ELF-1 (cell line): ENCODE measurements at regions not wholly inside any gene's neighbourhood (a gene's known extent, or its start where the extent isn't known, plus 50 kb on each side); places are given as distances from the start of the nearest gene placed in this dataset.

ENCODE experiments used
- DNase-seq: peaks from one replicate; pipeline ENCODE4 v3.0.0-alpha.2; 2016; ENCODE audit warnings: low read depth, low spot score

DNA sequence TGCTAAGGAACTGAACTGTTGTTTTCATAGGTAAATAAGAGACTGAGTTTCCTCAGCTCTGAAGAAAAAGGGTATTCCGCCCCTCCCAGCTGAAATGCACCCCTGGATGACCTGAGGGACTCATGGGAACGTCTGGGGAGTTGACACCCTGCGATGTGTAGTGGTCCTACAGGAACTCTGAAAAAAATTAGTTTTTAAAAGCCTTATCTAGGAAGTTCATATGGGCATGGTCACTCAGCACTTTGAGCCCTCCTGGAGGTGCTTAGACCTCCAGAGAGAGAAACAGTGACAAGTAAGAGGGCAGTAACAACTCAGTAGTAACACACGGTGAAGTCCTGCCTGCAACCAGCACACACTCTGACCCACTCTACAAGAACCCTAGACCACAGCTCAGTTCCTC, 91.2 kb upstream of the CNOT2 start:
- no peak for DNase-seq

- DNase-seq = no peak
Observed at GRCh38 chr12:70154087-70154638, 89.1 kb upstream of the CNOT2 start.

GRCh38 chr12:70154960-70155589, 88.2 kb upstream of the CNOT2 start:
- no peak for DNase-seq

GRCh38 chr12:70157099-70157498, 86.1 kb upstream of the CNOT2 start:
- no peak for DNase-seq

DNA sequence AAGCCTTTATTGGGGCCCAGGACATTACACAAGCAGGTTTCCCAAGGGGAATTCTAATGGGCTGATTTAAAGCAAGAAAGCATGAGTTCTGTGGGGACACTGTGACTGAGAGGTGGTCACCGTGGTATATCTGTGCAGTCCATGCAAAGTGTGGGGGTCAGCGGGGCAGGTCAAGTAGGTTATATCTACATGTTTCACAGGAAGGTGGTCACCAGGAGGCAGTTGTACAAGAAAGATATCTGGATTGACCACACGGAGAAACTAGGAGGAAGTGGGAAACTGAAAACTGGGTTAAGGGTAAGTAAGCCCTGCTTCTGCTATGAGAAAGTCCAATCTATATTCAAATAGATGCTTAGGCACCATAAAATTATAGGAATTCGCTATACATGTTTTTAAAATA, 77.8 kb upstream of the CNOT2 start:
- no peak for DNase-seq

DNA sequence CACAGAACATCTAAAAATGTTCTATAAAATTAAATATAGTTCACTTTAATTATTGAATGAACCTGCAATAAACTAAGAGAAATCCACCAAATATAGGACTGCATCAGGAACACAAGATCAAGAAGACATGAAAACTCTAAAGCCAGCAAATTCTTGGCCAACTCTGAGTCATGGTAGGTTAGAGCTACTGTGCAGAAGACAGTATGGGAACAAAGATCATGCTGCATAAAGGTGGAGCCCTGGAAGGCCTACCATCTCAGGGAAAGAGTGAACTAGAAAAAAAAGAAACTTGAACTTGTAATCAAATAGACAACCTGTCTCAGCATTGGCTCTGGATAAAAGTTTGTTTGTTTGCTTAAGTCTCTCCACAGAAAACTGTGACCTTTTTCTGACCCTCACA, 66.9 kb upstream of the CNOT2 start:
- DNase-seq = no peak

DNA sequence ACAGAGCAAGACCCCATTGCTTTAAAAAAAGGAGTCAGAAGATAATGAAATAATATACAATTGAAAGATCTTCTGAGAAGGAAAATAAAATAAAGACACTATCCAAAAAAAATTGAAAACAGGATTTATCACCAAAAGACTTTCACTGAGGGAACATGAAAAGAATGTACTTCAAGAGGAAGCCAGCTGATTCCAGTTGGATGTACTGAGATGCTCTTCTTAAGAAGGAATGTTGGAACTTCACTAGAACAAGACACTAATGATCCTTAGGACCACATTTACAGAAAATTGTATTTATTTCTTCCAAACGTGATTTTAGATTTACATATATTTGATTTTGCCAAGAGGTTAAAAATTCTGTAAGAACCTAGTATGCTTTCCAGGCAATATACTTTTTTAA, 65.6 kb upstream of the CNOT2 start:
- DNase-seq = no peak

DNA sequence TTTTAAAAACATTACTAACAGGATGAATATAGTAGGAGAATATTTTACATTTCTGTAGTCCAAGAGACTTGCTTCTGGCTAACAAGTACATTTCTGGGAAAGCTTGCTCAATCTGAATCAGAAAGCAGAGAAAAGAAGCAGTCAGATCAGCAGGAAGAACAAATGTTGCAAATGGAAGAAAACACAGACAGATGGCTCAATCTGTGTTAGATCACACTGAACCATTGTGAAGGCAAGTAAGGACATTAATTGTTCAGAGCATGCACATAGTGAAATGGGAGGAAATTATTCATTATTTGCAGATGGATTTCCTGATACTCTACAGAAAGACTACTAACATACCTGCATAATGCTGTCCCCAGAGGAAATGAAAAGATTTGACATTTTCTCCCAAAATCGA, 65.2 kb upstream of the CNOT2 start:
- DNase-seq = no peak

- no peak for DNase-seq
Observed at GRCh38 chr12:70180130-70180529, 63.1 kb upstream of the CNOT2 start.

DNA sequence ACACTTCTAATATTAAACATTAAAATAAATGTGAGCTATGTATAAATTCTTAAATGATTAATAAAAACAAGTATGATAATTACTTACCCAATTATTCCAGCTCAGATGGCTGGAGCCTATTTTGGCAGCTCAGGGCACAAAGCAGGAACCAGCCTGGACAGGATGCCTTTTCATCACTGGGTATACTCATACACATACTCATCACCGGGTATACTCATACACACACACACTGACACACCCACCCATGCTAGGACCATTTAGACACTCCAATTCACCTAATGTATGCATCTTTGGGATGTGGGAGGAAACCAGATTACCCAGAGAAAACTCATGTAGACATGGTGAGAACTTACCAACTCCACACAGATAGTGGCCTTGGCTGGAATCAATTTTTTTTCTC, 57.9 kb upstream of the CNOT2 start:
- no peak for DNase-seq

DNA sequence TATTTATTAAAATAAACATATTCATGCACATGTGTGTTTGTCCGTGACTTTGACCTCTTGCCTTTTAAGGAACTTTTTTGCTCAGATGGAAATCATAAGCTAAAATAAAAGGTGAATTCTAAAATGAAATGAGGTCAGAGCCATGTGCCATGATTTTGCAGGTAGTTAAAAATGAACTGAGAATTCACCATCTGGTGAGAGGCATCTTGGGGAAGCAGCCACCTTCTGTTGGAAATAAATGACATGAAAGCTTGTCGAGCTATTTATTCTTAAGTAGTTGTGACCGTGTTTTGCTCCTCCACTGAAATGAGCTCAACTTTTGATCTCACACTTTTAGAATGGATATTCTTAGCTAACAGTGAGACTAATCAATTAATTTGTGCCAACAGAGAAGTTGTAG, 56.8 kb upstream of the CNOT2 start:
- no peak for DNase-seq

DNA sequence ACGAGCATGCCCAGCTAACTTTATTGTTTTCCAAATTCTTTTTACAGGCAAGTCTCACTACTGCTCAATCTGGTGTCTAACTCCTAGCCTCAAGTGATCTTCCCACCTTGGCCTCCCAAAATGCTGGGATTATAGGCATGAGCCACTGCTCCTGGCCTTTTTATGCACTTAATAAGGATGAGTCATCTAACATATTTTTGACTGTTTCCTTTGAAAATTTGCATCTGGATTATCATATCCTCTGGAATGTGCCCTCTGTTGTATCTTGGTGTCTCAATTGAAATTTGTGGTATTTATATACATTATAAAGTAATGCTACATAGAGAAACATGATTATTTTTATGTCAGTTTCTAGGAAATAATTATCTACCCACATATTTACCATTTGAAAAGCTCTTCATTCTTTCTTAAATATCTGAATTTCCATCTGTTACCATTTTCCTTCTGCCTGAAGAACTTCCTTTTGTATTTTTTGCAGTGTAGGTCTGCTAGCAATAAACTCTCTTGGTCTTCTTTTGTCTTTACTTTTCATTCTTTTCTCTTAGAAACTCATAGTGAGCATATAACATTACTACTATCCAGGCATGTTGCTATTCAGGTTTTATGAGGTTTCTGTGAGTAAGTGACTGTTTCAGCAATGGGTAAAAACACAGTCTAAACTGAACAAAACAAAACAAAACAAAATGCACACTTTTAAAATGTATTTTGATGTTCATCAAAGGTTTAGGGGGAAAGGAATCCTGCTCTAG, 52.8 kb upstream of the CNOT2 start:
- DNase-seq = no peak
